HCT116 (cell line): ENCODE measurements at regions not wholly inside any gene's neighbourhood (a gene's known extent, or its start where the extent isn't known, plus 50 kb on each side); places are given as distances from the start of the nearest gene placed in this dataset.

Experiments
- ATAC-seq: fragments of 200-7000 bp; cut with Tn5 transposase; 2 replicates; pipeline ENCODE4 v1.9.1; 2020; ENCODE audit warnings: mild to moderate bottlenecking, moderate library complexity
- BruUV-seq: library from RNA; stranded (reverse); fragments of 400-500 nt; replicated peaks from 2 replicates; lab custom pipeline; 2021; lab: Mats Ljungman, UMichigan
- CTCF ChIA-PET: fragments of 300-600 bp; sonication (Branson Sonifier 250); formaldehyde crosslinking; loops from one replicate; lab custom pipeline; 2021; ENCODE audit warnings: antibody characterized with exemption; lab: Charles Lee
- POLR2A ChIA-PET: fragments of 300-600, 350-600 bp; sonication (Branson Sonifier 250); formaldehyde crosslinking; loops from one replicate; lab custom pipeline; 2021; ENCODE audit warnings: antibody characterized with exemption; lab: Charles Lee
- RAD21 ChIA-PET, 2 experiments: fragments of 300-600 bp; sonication (Branson Sonifier 250); formaldehyde crosslinking; loops; one replicate each; lab custom pipeline; 2023; ENCODE audit warnings: low total read pairs in 2 of 2; ENCODE audit not compliant: uncharacterized antibody in 2 of 2, unreplicated experiment in 2 of 2, low non-redundant PET in 1 of 2; lab: Charles Lee
- DNase-seq: peaks from one replicate; pipeline ENCODE4 v3.0.0-alpha.2; 2010; ENCODE audit warnings: low read depth, low spot score
- H2AFZ ChIP-seq: fragments of 200-600 bp; shearing (Covaris generic), sonication (generic); 2 replicates; pipeline ENCODE4 v1.6.1; 2017; ENCODE audit warnings: low read depth, mixed run types, mixed read lengths, antibody characterized with exemption, low read length; ENCODE audit not compliant: poor library complexity, severe bottlenecking
- H3K27ac ChIP-seq: 2 replicates; pipeline ENCODE4 v1.5.1; 2012; ENCODE audit warnings: low read depth, low read length
- H3K27me3 ChIP-seq: fragments of 200-600 bp; sonication (generic); 2 replicates; pipeline ENCODE4 v1.6.1; 2016; ENCODE audit warnings: mixed run types, low read length, mixed read lengths; ENCODE audit not compliant: insufficient read depth
- H3K36me3 ChIP-seq, 2 experiments: fragments of 200-500 bp in 1 of 2; fragments of 200-600 bp in 1 of 2; sonication (Bioruptor generic) in 1 of 2; sonication (generic) in 1 of 2; 2 replicates each; pipeline versions ENCODE4 v1.5.1 to v1.6.1; 2014 to 2016; ENCODE audit warnings: low read length in 2 of 2, inconsistent platforms in 1 of 2, mixed read lengths in 1 of 2, mixed run types in 1 of 2; ENCODE audit not compliant: insufficient read depth in 2 of 2, control insufficient read depth in 1 of 2
- H3K4me1 ChIP-seq, 2 experiments: fragments of 200-600 bp in 1 of 2; sonication (generic) in 1 of 2; 2 replicates each; pipeline versions ENCODE4 v1.5.1 to v1.6.1; 2012 to 2017; ENCODE audit warnings: low read length in 2 of 2, inconsistent platforms in 1 of 2, mild to moderate bottlenecking in 1 of 2, mixed read lengths in 1 of 2, mixed run types in 1 of 2, moderate library complexity in 1 of 2; ENCODE audit not compliant: insufficient read depth in 2 of 2, control insufficient read depth in 1 of 2
- H3K4me2 ChIP-seq: fragments of 200-600 bp; sonication (generic); 2 replicates; pipeline ENCODE4 v1.6.1; 2017; ENCODE audit warnings: mixed run types, low read length, mixed read lengths
- H3K4me3 ChIP-seq, 2 experiments: fragments of 200-600 bp in 1 of 2; sonication (generic) in 1 of 2; replicated peaks in 1 of 2; 2 replicates each; pipeline ENCODE4 v1.5.1; 2011 to 2016; ENCODE audit warnings: low read length in 2 of 2, control low read depth in 1 of 2, low read depth in 1 of 2, mild to moderate bottlenecking in 1 of 2, mixed read lengths in 1 of 2, mixed run types in 1 of 2
- H3K79me2 ChIP-seq: fragments of 200-600 bp; sonication (generic); 2 replicates; pipeline ENCODE4 v1.6.1; 2017; ENCODE audit warnings: mild to moderate bottlenecking, mixed run types, low read length, moderate library complexity, mixed read lengths; ENCODE audit not compliant: insufficient read depth
- H3K9ac ChIP-seq: fragments of 200-600 bp; sonication (generic); 2 replicates; pipeline ENCODE4 v1.6.1; 2016; ENCODE audit warnings: low read length, mixed read lengths
- H3K9me2 ChIP-seq: fragments of 200-600 bp; sonication (generic), shearing (Covaris generic); 2 replicates; pipeline ENCODE4 v1.6.1; 2017; ENCODE audit warnings: mixed run types, mild to moderate bottlenecking, moderate library complexity; ENCODE audit not compliant: insufficient read depth
- H3K9me3 ChIP-seq, 2 experiments: fragments of 200-500 bp in 1 of 2; fragments of 200-600 bp in 1 of 2; sonication (Bioruptor generic) in 1 of 2; sonication (generic) in 1 of 2; 2 replicates each; pipeline ENCODE4 v1.6.1; 2014 to 2017; ENCODE audit warnings: low read length in 2 of 2, mixed read lengths in 2 of 2, inconsistent platforms in 1 of 2, low read depth in 1 of 2, mild to moderate bottlenecking in 1 of 2, mixed run types in 1 of 2, moderate library complexity in 1 of 2; ENCODE audit not compliant: control insufficient read depth in 1 of 2, insufficient read depth in 1 of 2
- H4K20me1 ChIP-seq: fragments of 200-600 bp; sonication (generic), shearing (Covaris generic); 2 replicates; pipeline ENCODE4 v1.6.1; 2017; ENCODE audit warnings: mixed run types, mild to moderate bottlenecking, moderate library complexity; ENCODE audit not compliant: insufficient read depth
- CEBPB ChIP-seq: IDR thresholded peaks from 2 replicates; pipeline ENCODE4 v1.6.1; 2012; ENCODE audit warnings: low read depth
- EZH2phosphoT487 ChIP-seq: fragments of 200-600 bp; IDR thresholded peaks from 2 replicates; pipeline ENCODE4 v1.6.1; 2018; ENCODE audit warnings: antibody characterized with exemption, borderline replicate concordance
- JUND ChIP-seq: IDR thresholded peaks from 2 replicates; pipeline ENCODE4 v1.6.1; 2012
- MAX ChIP-seq: IDR thresholded peaks from 2 replicates; pipeline ENCODE4 v1.6.1; 2012
- POLR2AphosphoS5 ChIP-seq: IDR thresholded peaks from 2 replicates; pipeline ENCODE4 v1.6.1; 2011; ENCODE audit warnings: mild to moderate bottlenecking, low read depth, low read length, moderate library complexity
- RAD21 ChIP-seq: IDR thresholded peaks from 2 replicates; pipeline ENCODE4 v1.6.1; 2012; ENCODE audit warnings: low read depth, mild to moderate bottlenecking
- REST ChIP-seq: IDR thresholded peaks from 2 replicates; pipeline ENCODE4 v1.6.1; 2012; ENCODE audit warnings: low read depth
- SIN3A ChIP-seq: IDR thresholded peaks from 2 replicates; pipeline ENCODE4 v1.6.1; 2012; ENCODE audit warnings: low read depth
- SP1 ChIP-seq: IDR thresholded peaks from 2 replicates; pipeline ENCODE4 v1.6.1; 2012; ENCODE audit warnings: low read depth
- SRF ChIP-seq: IDR thresholded peaks from 2 replicates; pipeline ENCODE4 v1.6.1; 2012; ENCODE audit warnings: low read depth
- ZBTB33 ChIP-seq: IDR thresholded peaks from 2 replicates; pipeline ENCODE4 v1.6.1; 2011; ENCODE audit warnings: mild to moderate bottlenecking, low read length, moderate library complexity; ENCODE audit not compliant: insufficient replicate concordance; ENCODE audit errors: extremely low read depth
- intact Hi-C: fragments of 100-400 bp; cut with micrococcal nuclease; formaldehyde crosslinking; loops from 2 replicates; pipeline ENCODE4 v1.10.0; 2022

- no TSS peak for BruUV-seq
- ATAC-seq (no peak), DNase-seq (no peak)
- POLR2A ChIA-PET = no interaction called here
- Histone ChIP-seq H3K36me3 (no peaks in the 10 kb centered on the region), H3K9ac (no peak overlapping the region), H4K20me1 (no peaks in the 10 kb centered on the region), H2AFZ (no peak overlapping the region), H3K9me2 (no peaks in the 10 kb centered on the region), H3K4me1 (no peaks in the 10 kb centered on the region), H3K4me2 (no peak overlapping the region), H3K27me3 (no peaks in the 10 kb centered on the region), H3K4me3 (no peak overlapping the region), H3K27ac (no peak overlapping the region), H3K9me3 (no peaks in the 10 kb centered on the region), H3K79me2 (no peaks in the 10 kb centered on the region)
- TF ChIP-seq SRF (no peak), ZBTB33 (no peak), JUND (no peak), EZH2phosphoT487 (no peak), SP1 (no peak), POLR2AphosphoS5 (no peak)
- CTCF ChIA-PET = no interaction called here
- RAD21 ChIA-PET = no interaction called here
- intact Hi-C loops = no loop called here
Measured at GRCh38 chr7:81611040-81611439, 158.8 kb downstream of the HGF start.

- no peaks in the 10 kb centered on the region for H4K20me1 ChIP-seq
- H3K4me2 ChIP-seq = no peak overlapping the region
- no peak overlapping the region for H3K9ac ChIP-seq
- H3K27ac ChIP-seq = no peak overlapping the region
- TF ChIP-seq MAX (no peak), SP1 (no peak), SIN3A (no peak), CEBPB (no peak), POLR2AphosphoS5 (no peak), RAD21 (no peak), REST (no peak)
- POLR2A ChIA-PET = no interaction called here
- RAD21 ChIA-PET = no interaction called here
- no peaks in the 10 kb centered on the region for H3K9me2 ChIP-seq
- no peaks in the 10 kb centered on the region for H3K36me3 ChIP-seq
- no peak overlapping the region for H2AFZ ChIP-seq
- ATAC-seq (no peak), DNase-seq (no peak)
- BruUV-seq = no TSS peak
- H3K9me3 ChIP-seq = no peaks in the 10 kb centered on the region
- H3K79me2 ChIP-seq = no peaks in the 10 kb centered on the region
- H3K4me1 ChIP-seq = no peaks in the 10 kb centered on the region
- no peaks in the 10 kb centered on the region for H3K27me3 ChIP-seq
- no peak overlapping the region for H3K4me3 ChIP-seq
- CTCF ChIA-PET = no interaction called here
- intact Hi-C loops = no loop called here
Measured at GRCh38 chr7:81608748-81609382, 161.0 kb downstream of the HGF start.
